ENCODE measurements at regions not wholly inside any gene's neighbourhood (a gene's known extent, or its start where the extent isn't known, plus 50 kb on each side); places are given as distances from the start of the nearest gene placed in this dataset.
A peak's percentile ranks its signal among the peaks of the same experiment; 100 is the strongest.
"Not testable (repeated sequence)": the region's sequence is repeated elsewhere in the genome, so short reads cannot be mapped to it uniquely, and the experiment has no call there.

DNA sequence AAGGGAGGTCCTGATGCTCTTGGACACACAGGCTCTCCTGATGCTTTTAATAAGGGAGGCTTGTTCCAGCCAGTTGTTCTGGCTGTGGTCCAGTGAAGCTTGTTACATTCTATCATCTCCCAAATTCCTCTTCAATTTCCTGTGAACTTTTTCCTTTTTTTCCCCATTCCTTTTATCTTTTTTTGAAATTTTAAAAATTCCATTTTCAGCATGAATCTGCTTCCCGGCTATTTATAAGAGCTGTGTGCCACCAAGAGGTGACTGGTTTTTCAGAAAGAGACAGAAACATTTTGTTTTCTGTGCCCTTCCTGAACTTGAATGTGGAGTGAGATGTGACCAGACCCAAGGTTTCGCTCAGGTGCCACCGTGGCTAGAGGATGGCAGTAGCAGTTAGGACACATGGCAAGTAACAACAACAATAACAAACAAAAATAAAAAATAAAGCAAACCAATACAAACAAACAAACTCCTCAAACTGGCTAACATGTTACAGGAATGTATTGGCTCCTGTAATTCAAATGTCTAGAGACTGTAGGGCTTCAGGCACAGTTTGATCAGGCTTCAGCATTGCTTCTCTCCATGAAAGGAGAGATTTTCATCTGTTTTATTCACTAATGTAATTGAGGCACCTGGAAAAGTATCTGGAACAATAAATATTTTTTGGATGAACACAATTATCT, 121.1 kb downstream of the BOD1 start:
- no peak for DNase-seq (ENCODE audit: low spot score)

DNA sequence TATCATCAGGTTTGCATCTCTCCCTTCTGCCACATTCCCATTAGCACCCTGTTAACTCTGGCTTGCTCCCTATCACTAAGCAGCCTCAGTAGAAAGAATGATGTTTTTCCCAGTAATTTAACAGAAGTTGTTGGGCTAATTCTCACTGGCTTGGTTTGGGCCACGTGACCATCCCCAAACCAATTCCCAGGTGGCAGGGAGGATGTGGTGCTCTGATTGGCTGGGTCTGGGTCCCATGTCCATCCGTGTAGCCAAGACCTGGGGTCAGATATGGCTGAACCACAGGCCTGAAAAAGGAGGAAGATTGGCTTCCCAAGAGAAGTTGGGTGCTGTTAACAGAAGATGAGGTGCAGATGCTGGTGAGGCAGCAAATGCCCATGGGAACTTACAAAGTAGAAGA, 122.0 kb downstream of the BOD1 start:
- no peak for DNase-seq (ENCODE audit: low spot score)

DNA sequence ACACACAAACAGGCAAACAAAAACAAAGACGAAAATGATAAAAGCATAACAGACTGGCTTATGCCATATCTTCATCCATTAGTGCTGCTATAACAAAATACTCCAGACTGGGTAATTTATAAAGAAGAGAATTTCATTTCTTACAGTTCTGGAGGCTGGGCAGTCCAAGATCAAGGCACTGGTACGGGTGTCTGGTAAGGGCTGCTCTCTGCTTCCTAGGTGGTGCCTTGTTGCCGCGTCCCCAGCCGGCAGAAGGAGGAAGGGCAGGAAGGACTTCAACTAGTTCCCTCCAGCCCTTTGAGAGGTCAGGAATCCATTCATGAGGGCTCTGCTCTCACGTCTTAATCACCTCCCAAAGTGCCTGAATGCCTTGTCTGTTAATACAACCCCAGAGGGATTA, 122.6 kb downstream of the BOD1 start:
- DNase-seq (ENCODE audit: low spot score), result no peak

DNA sequence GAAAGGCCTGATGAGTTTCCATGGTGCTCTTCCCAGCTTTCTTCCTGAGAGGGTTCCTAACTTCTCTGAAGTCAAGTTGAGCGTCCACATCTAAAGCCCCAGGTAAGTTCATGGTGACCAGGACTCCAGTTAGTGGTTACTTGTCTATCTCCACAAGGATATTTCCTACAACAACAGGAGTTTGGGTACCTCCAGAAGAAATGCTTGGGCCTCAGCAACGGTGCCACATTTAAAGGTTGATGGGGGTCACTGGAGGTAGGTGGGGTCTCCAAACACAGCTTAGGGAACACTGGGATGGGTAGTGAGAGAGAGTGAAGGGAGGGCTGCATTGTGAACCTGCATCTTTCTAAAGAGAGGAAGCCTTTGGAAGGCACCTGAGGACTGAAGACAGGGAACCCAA, 123.4 kb downstream of the BOD1 start:
- DNase-seq (ENCODE audit: low spot score), result no peak

DNA sequence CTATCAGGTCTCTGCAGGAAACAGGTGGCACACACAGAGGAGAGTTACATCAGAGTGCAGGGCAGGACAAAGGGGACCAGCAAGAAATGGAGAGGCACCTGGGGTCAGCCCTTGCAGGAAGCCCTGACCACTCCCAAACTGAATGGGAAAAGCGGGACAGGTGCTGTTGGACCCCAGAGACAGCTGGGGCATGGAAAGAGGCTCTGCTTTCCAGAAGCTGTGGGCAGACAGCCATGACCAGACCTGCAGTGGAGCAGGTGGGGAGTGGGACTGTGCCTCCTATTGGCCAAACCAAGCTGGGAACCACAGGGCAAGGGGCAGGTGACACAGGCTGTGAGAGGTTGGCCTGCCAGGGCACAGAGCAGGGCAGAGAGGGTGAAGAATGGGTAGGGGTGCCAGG, 125.8 kb downstream of the BOD1 start:
- no peak for DNase-seq (ENCODE audit: low spot score)

DNA sequence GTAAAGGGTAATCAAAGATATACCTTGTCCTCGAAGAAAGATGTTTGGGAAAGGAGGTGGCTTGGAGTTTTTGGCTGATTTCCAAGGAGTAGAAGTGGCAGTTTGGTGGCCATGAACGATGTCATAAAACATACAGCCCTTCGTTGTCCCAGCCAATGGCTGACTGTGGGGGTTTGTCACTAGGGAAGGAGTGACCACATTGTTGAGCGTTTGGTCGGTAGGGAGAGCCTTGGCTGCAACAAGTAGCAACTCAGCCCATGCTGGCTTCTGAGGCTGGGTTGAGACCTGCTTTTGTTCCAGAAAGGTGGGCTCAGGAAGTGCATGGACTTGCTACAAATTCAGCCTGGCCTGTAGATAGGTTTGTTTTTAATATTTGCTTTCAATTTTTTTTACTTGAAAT, 128.3 kb downstream of the BOD1 start:
- DNase-seq (ENCODE audit: low spot score), result no peak

DNA sequence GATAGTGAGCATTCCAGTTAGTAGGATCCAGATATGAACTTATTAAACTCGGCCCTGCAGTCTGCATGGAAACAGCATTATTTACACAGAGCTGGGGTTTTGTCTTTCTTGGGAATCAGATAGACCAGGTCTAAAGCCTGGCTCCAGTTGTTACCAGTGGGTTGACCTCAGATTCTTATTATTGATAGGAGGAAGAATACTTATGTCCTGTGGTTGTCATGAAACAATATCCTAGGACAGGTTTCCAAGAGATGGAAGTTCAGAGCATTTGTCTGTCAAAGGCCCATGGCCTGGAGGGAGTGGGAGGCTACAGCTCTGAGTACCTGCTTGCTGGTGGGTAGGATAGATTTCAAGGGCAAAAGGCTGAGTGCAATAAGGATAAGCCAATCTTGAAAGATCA, 129.2 kb downstream of the BOD1 start:
- no peak for DNase-seq (ENCODE audit: low spot score)

DNA sequence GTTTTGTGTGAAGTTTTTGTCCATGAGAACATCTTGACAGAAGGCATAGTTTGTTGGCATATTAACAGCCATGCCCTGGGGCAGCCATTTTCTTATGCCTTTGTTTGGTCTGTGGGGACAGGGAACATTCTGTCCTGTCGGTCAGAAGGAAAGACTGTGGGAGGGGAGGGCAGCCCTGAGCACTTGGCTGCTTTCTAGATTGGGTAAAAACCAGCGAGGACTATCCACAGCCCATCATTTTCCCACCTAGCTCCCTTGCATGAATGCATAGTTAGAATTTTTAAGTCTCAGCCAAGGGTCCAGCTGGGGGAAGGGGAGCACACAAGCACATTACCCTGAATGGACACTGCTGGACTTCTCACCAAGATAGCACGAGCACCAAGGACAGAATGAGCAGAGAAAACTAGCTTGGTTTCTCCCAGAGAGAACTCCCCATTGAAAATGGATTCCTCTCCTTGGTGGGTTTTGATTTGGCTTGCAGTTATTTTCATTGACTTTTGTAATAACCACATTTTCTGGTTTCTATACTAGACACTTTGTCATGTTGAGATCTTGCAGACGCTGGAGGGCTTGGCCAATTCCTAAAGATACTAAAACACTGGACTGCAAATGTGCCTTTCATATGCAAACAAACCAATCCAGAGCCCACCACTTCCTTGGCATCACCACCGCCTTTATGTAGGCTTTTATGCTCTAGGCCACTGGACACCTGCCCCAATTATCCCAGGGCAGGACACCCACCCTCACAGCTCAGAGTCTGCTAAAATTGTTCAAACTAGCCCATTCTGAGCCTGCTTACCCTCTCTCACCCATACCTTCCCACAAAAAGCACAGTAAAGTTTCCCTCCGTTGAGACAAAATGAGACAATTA, 129.9 kb downstream of the BOD1 start:
- no peak for DNase-seq (ENCODE audit: low spot score)

DNA sequence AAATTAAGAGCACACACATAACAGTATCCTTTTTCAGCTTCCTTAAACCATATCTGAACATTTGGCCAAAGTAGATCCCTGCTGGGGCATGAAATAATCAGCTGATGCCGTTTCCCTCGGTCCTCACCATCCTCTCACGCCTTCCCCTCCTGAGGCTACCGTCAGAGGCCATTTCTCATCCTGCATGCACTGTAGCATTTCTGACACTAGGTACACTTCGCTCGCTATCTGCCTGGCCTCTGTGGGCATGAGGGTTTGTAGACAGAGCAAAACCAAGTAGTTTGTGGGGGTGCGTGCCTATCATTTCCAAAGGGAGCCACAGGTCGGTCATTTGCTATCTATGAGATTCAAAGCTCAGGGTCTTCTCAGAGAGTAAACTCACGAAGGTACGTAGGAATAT, 131.9 kb downstream of the BOD1 start:
- no peak for DNase-seq (ENCODE audit: low spot score)

DNA sequence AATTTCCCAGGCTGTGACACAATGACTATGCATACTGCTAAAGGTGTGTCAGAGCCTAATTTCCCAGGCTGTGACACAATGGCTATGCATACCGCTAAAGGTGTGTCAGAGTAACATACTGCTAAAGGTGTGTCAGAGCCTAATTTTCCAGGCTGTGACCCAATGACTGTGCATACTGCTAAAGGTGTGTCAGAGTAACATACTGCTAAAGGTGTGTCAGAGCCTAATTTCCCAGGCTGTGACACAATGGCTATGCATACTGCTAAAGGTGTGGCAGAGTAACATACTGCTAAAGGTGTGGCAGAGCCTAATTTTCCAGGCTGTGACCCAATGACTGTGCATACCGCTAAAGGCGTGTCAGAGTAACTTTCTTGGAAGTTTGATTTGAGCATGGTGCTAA, 132.9 kb downstream of the BOD1 start:
- DNase-seq (ENCODE audit: low spot score), result not testable (repeated sequence)

DNA sequence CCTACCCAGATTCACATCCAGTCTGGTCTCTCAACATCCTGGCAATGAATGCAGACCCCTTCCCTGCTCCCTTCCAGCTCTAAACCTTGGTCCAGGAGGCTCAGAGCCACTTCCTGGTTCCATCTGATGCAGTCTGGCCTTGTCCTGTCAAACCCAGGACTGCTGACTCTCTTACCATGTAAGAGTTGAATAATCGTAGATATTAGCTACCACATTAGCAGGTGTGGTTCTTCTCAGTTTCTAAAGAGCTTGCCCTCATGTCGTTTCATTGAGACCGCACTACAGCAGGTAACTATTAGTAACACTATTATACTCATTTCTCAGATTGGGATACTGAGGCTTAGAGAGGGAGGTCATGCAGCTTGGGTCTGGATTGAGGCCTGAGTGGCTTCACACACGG, 133.3 kb downstream of the BOD1 start:
- no peak for DNase-seq (ENCODE audit: low spot score)

DNA sequence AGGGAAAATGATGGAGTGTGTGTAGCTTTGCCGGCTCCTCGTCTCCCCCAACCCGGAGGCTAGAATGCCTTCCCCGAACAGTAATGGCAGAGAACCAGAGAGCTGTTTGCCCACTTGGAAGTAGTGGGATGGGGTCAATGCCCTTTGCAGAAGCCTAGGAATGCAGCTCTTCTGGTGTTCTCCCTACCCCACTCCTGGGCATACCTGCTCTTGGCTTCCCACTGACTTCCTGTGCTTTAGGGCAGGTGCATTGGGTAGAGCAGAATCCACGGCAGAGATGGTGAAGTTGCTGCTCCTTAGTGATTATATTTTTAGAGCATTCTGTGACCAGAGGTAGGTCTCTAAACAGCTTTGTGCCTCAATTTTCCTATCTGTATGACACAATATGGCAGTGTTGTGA, 134.6 kb downstream of the BOD1 start:
- no peak for DNase-seq (ENCODE audit: low spot score)

DNA sequence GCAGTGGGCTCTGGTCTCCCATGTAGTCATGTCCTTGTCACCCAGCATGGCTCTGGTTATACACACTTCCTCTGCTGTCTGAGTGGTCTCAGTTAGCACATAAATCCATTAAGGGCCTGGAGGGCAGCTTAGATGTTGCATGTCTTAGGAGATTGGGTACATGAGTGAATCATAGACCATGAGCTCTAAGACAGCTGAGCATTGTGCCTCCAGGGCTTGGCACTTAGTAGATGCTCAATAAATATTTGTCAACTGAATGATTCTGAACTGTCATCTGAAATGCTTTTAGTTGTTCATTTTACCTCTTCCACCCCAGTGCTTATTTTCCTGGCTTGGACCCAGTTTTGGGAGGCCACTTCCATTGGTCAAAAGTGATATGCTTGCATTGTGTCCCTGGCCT, 135.6 kb downstream of the BOD1 start:
- DNase-seq (ENCODE audit: low spot score), result no peak

DNA sequence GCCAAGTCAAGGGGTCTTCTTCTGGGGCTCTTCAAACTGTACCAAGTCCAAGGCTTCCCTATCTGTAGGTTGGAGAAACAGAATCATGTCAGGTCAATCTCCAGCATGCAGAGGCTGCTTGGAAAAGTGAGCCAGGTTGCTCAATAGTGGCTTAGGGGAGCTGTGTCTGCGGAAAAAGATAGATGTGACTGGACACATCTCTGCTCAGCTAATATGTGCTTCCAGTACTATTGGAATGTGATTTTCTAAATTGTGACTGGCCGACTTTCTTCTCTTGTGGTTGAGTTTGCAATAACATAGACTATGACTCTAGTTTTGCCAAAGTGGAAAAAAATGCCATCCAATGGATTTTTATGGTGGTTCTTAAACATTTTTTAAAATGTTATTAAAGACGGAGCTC, 136.7 kb downstream of the BOD1 start:
- no peak for DNase-seq (ENCODE audit: low spot score)

DNA sequence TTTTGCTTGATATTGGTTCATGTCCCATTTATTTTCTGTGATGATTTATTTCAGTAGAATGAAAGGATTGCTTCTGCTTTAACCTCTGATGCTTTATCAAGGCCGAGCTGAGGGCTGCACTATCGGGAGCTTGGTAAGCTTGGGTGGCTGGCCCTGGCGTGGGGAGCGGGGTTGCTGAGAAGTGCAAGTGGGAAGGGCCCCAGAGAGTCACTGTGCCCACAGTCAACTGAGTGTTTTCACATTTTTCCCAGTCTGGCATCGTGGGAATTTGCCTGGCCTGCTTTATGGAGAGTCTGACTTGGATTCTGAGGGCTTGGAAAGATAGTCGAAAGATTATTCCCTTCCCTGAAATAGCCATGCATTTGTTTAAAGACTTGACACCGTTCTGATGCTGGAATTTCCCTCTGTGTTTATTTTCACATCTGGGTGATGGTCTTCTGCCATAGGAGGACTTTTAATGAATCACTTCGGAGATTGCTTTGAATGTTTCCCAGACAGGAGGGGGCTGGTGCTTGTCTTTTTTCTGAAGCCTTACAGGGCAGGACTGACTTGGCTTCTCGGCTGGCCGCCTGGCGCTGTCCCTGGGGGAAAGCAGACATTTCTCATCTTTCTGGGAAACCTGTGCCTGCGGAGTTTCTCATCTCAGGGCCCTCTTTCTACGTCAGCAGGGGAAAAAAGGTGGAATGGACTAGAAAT, 139.0 kb downstream of the BOD1 start:
- DNase-seq (ENCODE audit: low spot score), result no peak

DNA sequence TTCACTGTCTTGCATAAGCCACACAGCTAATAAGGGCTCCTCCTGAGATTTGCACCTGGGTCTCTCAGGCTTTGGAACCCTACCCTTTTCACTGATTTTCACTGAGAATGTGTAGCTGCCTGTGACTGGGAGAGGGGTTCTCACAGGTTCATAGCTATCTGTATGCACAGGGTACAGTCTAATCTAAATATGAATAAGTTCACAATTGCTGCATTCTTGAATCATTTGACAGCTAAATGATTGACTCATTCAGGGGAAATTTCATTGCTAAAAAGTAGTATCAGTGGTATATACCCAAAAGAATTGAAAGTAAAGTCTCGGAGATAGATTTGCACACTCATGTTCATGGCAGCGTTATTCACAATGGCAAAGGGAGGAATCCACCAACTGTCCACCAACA, 140.7 kb downstream of the BOD1 start:
- no peak for DNase-seq (ENCODE audit: low spot score)

DNA sequence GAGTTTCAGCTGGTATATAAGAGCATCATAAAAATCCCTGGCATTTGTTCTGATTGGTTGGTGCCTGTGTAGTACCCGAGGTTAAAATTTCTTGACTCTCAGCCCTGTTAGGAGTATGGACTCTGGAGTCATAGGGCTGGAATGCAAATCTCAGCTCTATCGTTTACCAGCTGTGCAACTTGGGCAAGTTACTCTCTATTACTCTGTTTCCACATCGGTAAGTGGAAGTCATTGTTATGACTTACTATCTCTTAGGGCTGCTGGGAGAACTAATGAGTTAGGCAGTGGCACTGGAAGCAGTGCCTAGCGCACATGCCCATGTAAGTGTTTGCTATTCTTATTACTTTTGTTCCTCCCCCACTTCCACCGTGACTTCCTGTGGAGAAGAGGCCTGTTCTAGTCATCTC, 141.6 kb downstream of the BOD1 start:
- no peak for DNase-seq (ENCODE audit: low spot score)

DNA sequence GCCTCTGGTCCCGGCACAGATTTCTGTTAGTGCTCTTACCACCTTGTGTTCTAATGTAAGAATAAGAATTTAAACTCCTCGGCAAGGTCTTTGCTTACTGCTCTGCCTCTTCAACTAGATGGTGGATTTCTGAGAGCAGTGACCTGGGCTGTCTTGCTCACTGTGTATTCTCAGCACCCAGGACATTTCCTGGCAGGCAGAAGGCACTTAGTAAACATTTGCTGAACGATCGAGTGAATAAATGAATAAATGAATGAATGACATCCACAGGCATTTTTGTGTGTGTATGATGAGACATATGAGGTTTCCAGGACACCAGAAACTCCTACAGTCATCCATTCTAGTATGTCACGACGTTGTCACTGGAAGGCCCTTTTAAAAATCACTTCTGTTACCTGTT, 143.2 kb downstream of the BOD1 start:
- no peak for DNase-seq (ENCODE audit: low spot score)

DNA sequence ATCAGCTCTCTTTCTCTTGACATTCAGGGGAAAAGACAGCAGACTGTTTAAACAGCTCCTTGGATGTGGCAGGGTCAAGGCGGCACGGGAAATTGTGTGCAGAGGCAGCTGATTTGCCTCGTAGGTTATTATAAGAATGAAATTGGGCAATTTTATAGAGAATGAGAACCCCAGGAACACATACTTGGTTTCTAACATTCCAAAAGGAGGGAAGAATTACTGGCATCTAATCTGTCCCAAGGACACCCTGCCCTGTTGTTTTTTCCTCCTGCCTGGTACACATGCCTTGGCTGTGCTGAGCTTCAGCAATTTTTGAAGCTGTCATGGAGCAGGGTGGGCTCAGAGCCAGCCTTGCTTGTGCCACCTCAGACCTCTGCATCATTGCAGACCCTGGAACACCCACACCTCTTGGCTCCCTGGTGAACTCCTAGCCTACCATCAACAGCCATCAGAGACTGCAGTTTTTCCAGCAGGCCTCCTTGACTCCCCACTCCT, 143.6 kb downstream of the BOD1 start:
- DNase-seq (ENCODE audit: low spot score), result no peak

DNA sequence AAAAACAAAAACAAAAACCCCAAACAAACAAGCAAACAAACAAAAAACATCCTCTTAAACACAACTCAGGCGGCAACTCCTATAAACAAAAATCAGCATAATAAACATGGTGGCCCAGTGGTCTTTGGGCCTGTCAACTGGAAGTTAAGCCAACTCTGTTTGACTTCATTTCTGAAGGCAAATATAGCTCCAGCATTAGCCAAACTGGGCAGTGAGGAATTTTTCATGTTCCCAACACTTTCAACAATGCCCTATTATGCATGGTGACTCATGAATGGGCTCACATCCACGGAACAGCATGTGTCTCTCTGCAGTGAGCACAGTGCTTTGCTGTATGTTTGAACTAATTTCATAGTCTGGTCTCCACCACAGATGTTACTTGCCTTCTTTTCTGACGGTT, 143.9 kb upstream of the STC2 start:
- DNase-seq (ENCODE audit: low spot score), result peak; percentile 76

DNA sequence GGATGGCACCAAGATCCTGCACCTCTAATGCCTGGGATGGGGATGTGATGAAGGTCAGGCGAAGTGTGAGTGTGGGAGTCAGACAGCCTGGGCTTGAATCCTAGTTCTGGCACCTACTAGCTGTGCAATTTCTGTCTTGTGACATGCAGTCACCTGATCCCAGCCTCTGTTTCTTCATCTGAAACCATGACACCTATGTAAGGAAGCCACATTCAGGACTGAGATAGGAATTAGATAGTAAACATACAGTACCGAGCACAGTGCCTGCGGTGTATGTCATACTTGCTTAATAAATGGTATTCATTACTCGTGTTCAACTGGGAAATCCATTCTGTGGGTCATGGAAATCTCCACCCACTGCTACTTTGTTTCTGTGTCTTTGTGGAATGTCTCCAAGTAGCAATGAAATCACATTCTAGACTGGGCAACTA, 140.6 kb upstream of the STC2 start:
- DNase-seq (ENCODE audit: low spot score), result no peak

DNA sequence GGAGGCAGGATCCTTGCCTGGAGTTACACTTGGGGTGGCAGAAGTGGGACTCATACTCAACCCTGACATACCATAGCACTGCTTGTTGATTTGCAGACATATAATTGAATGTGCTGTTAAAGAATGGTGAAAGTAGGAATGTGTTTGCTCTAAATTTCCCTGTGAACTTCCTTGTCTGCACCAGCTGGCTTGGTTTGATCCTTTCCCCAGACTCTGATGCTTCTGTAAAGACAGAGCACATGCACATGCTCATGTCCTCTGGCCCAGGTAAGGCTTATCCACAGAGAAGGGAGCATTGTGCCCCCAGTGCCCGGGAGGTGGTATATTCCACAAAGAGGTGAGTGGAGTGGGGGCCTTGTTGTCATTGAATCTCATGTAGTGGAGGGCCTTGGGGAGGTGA, 138.0 kb upstream of the STC2 start:
- DNase-seq (ENCODE audit: low spot score), result no peak

DNA sequence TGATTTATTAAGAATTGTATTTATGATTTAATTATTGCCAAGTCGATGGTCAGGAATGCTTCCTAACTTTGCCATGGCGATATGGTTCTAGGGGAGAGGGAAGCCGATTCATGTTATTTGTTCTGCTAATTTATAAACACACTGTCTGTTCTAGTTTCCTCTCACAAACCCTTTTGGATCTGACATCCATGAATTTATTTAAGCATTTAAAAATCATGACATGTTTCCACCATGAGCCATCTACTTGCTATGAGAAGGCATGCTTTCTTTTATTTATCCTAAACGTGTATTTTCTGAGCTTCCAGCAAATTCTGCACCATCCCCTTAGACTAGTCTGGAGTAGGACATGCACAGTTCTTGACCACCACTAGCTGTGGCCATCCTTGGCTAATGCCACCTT, 136.6 kb upstream of the STC2 start:
- no peak for DNase-seq (ENCODE audit: low spot score)
